B cell (primary cell): ENCODE measurements at regions not wholly inside any gene's neighbourhood (a gene's known extent, or its start where the extent isn't known, plus 50 kb on each side); places are given as distances from the start of the nearest gene placed in this dataset.

ENCODE experiments used
- ATAC-seq: fragments of 200-7000 bp; cut with Tn5 transposase; one replicate; pipeline ENCODE4 v1.10.0; 2021; ENCODE audit warnings: low read depth, mild to moderate bottlenecking, moderate number of reproducible peaks, moderate library complexity
- CTCF ChIA-PET: fragments of 350-600 bp; sonication (Branson Sonifier 250); formaldehyde crosslinking; loops from one replicate; lab custom pipeline; 2021; ENCODE audit warnings: antibody characterized with exemption, inconsistent platforms; lab: Charles Lee
- POLR2A ChIA-PET: fragments of 350-600 bp; sonication (Branson Sonifier 250); formaldehyde crosslinking; loops from one replicate; lab custom pipeline; 2021; ENCODE audit warnings: antibody characterized with exemption; lab: Charles Lee
- DNase-seq: peaks from one replicate; pipeline ENCODE4 v3.0.0; 2013
- H2AFZ ChIP-seq: 2 replicates; pipeline ENCODE4 v1.6.1; 2012; ENCODE audit warnings: mild to moderate bottlenecking, low read depth, low read length; ENCODE audit not compliant: insufficient read depth, poor library complexity, severe bottlenecking
- H3K27ac ChIP-seq, 2 donors: 1 replicate in 1 of 2; 2 replicates in 1 of 2; pipeline ENCODE4 v1.5.1; 2012 to 2013; ENCODE audit warnings: low read length in 2 of 2, mild to moderate bottlenecking in 2 of 2, moderate library complexity in 1 of 2
- H3K27me3 ChIP-seq, 4 experiments: fragments of 200-600 bp in 1 of 4; sonication (generic) in 1 of 4; replicated peaks in 1 of 4; 1 replicate in 2 of 4; 2 replicates in 2 of 4; pipeline versions ENCODE4 v1.6.1 to v1.7.0; 2013 to 2016; ENCODE audit warnings: low read length in 3 of 4, mild to moderate bottlenecking in 2 of 4, mixed read lengths in 1 of 4, moderate library complexity in 1 of 4; ENCODE audit not compliant: insufficient read depth in 4 of 4, control insufficient read depth in 3 of 4; ENCODE audit errors: control extremely low read depth in 1 of 4
- H3K36me3 ChIP-seq, 2 experiments: replicated peaks in 1 of 2; 1 replicate in 1 of 2; 2 replicates in 1 of 2; pipeline versions ENCODE4 v1.6.1 to v1.7.1; 2013; ENCODE audit warnings: low read length in 1 of 2; ENCODE audit not compliant: insufficient read depth in 2 of 2, control insufficient read depth in 1 of 2; ENCODE audit errors: control extremely low read depth in 1 of 2, extremely low read depth in 1 of 2
- H3K4me1 ChIP-seq, 2 donors: fragments of 200-600 bp in 1 of 2; sonication (generic) in 1 of 2; 1 replicate in 1 of 2; 2 replicates in 1 of 2; pipeline versions ENCODE4 v1.5.1 to v1.6.1; 2013 to 2017; ENCODE audit warnings: low read length in 2 of 2; ENCODE audit not compliant: control insufficient read depth in 2 of 2, insufficient read depth in 2 of 2
- H3K4me2 ChIP-seq: replicated peaks from 2 replicates; pipeline ENCODE3; 2012; ENCODE audit warnings: mild to moderate bottlenecking, low read depth, low read length; ENCODE audit not compliant: poor library complexity, severe bottlenecking
- H3K4me3 ChIP-seq, 5 experiments: fragments of 200-600 bp in 1 of 5; sonication (generic) in 1 of 5; 1 replicate in 3 of 5; 2 replicates in 2 of 5; pipeline versions ENCODE4 v1.5.1 to v1.7.0; 2011 to 2016; ENCODE audit warnings: low read length in 4 of 5, mild to moderate bottlenecking in 4 of 5, low read depth in 2 of 5, control low read depth in 1 of 5, moderate library complexity in 1 of 5; ENCODE audit not compliant: insufficient read depth in 1 of 5; ENCODE audit errors: control extremely low read depth in 1 of 5, extremely low read depth in 1 of 5
- H3K79me2 ChIP-seq: fragments of 200-600 bp; sonication (generic); one replicate; pipeline ENCODE4 v1.6.0; 2016; ENCODE audit warnings: low read length; ENCODE audit not compliant: control insufficient read depth, insufficient read depth
- H3K9ac ChIP-seq: fragments of 200-600 bp; sonication (generic); 2 replicates; pipeline ENCODE4 v1.6.1; 2017; ENCODE audit warnings: mild to moderate bottlenecking, low read length, moderate library complexity
- H3K9me3 ChIP-seq, 3 donors: one replicate each; pipeline versions ENCODE4 v1.6.1 to v1.7.1; 2013; ENCODE audit warnings: low read length in 2 of 3; ENCODE audit not compliant: control insufficient read depth in 2 of 3, insufficient read depth in 1 of 3; ENCODE audit errors: control extremely low read depth in 1 of 3
- H4K20me1 ChIP-seq: 2 replicates; pipeline ENCODE4 v1.6.0; 2012; ENCODE audit warnings: mild to moderate bottlenecking, low read length; ENCODE audit not compliant: insufficient read depth, control insufficient read depth, poor library complexity, severe bottlenecking
- H3K27ac Mint-ChIP-seq: one replicate; pipeline ENCODE4 v1.8.0; 2021; ENCODE audit warnings: mixed read lengths
- H3K27me3 Mint-ChIP-seq: one replicate; pipeline ENCODE4 v1.8.0; 2021; ENCODE audit warnings: mixed read lengths
- H3K4me1 Mint-ChIP-seq: one replicate; pipeline ENCODE4 v1.8.0; 2021; ENCODE audit warnings: mixed read lengths
- H3K4me3 Mint-ChIP-seq: one replicate; pipeline ENCODE4 v1.8.0; 2021; ENCODE audit warnings: mixed read lengths
- H3K9me3 Mint-ChIP-seq: one replicate; pipeline ENCODE4 v1.8.0; 2022; ENCODE audit warnings: mixed read lengths; ENCODE audit not compliant: insufficient read depth
- EZH2 ChIP-seq: IDR thresholded peaks from 2 replicates; pipeline ENCODE4 v1.6.1; 2012; ENCODE audit warnings: borderline replicate concordance, low read depth, mild to moderate bottlenecking, moderate library complexity, low read length; ENCODE audit not compliant: insufficient read depth, poor library complexity, severe bottlenecking
- WGBS: methylation state at CpG from one replicate; pipeline ENCODE4 v1.1.5; 2013; ENCODE audit warnings: missing lambda C conversion rate; ENCODE audit not compliant: insufficient coverage; 5-methylcytosine and 5-hydroxymethylcytosine counted together
- intact Hi-C: fragments of 100-400 bp; cut with micrococcal nuclease; formaldehyde crosslinking; loops from one replicate; pipeline ENCODE4 v1.10.0; 2022
- TF ChIP-seq, protein P1 (sequence below): fragments of 200-600 bp; IDR thresholded peaks from one replicate; pipeline ENCODE4 v1.8.0; 2022; ENCODE audit warnings: antibody characterized with exemption, mild to moderate bottlenecking

DNA sequence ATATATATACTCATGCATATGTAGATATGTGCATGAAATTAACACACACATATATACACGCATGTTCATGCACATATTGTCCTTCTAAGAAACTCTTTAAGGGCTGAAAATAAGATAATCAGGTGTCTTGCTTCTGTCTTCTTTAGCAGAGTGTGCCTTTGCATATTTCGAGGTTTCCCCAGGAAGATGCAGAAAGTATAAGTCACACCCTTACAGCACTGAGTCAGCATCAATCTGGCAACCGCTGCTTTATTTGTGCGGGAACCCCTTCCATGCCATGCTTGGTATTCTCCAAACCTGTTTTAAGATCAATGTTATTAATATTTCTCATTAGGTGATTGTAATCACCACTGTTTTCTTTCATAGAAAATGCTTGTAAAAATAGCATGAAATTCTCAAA, 557.9 kb downstream of the CAAP1 start:
- ChIA-PET CTCF (no interaction called here), POLR2A (no interaction called here)
- H3K9me3 Mint-ChIP-seq = no peaks in the 10 kb centered on the region
- TF ChIP-seq, protein P1, sequence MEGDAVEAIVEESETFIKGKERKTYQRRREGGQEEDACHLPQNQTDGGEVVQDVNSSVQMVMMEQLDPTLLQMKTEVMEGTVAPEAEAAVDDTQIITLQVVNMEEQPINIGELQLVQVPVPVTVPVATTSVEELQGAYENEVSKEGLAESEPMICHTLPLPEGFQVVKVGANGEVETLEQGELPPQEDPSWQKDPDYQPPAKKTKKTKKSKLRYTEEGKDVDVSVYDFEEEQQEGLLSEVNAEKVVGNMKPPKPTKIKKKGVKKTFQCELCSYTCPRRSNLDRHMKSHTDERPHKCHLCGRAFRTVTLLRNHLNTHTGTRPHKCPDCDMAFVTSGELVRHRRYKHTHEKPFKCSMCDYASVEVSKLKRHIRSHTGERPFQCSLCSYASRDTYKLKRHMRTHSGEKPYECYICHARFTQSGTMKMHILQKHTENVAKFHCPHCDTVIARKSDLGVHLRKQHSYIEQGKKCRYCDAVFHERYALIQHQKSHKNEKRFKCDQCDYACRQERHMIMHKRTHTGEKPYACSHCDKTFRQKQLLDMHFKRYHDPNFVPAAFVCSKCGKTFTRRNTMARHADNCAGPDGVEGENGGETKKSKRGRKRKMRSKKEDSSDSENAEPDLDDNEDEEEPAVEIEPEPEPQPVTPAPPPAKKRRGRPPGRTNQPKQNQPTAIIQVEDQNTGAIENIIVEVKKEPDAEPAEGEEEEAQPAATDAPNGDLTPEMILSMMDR = no peak
- no peak for TF ChIP-seq EZH2
- no peaks in the 10 kb centered on the region for H3K9me3 ChIP-seq
- H3K27me3 ChIP-seq = no peaks in the 10 kb centered on the region
- no peak overlapping the region for H3K27ac ChIP-seq
- WGBS = no CpG with 5 or more reads among the region's 4 CpGs
- intact Hi-C loops = no loop called here
- H3K79me2 ChIP-seq = no peaks in the 10 kb centered on the region
- H3K4me3 ChIP-seq = no peak overlapping the region
- no peaks in the 10 kb centered on the region for H3K4me1 ChIP-seq
- H3K9ac ChIP-seq = no peak overlapping the region
- no peak overlapping the region for H3K4me3 Mint-ChIP-seq
- H2AFZ ChIP-seq = no peak overlapping the region
- H3K27ac Mint-ChIP-seq = no peak overlapping the region
- no peaks in the 10 kb centered on the region for H4K20me1 ChIP-seq
- DNase-seq (no peak), ATAC-seq (no peak)
- no peaks in the 10 kb centered on the region for H3K4me1 Mint-ChIP-seq
- H3K27me3 Mint-ChIP-seq = no peaks in the 10 kb centered on the region
- H3K4me2 ChIP-seq = no peak overlapping the region
- H3K36me3 ChIP-seq = no peaks in the 10 kb centered on the region

DNA sequence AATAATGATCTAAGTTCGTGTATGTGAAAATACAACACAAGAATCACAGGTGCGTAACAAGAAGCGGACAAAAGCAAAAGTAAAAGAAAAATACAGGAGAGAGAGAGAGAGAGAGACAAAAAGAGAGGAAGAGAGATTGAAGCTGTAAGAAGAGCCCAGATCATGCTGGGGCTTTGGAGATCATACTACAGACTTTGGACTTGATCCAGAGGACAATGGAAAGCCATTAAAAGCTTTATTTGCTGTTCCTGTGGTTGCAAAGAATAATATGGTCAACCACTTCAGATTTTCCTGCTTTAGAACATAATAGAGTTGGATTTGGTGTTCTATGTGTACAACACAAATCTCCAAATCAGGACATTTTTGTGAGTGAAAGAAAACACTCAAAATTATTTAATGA, 561.4 kb downstream of the CAAP1 start:
- Histone ChIP-seq H3K9me3 (no peaks in the 10 kb centered on the region), H3K27ac (no peak overlapping the region), H3K4me3 (no peak overlapping the region), H2AFZ (no peak overlapping the region), H3K36me3 (no peaks in the 10 kb centered on the region), H3K27me3 (no peaks in the 10 kb centered on the region), H3K4me2 (no peak overlapping the region), H3K9ac (no peak overlapping the region), H4K20me1 (no peaks in the 10 kb centered on the region), H3K4me1 (no peaks in the 10 kb centered on the region), H3K79me2 (no peaks in the 10 kb centered on the region)
- WGBS = no CpG with 5 or more reads among the region's 3 CpGs
- Mint-ChIP-seq H3K27ac (no peak overlapping the region), H3K4me3 (no peak overlapping the region), H3K4me1 (no peaks in the 10 kb centered on the region), H3K9me3 (no peaks in the 10 kb centered on the region), H3K27me3 (no peaks in the 10 kb centered on the region)
- TF ChIP-seq, protein P1 = no peak
- no peak for TF ChIP-seq EZH2
- no peak for DNase-seq
- ChIA-PET CTCF (no interaction called here), POLR2A (no interaction called here)
- no peak for ATAC-seq
- intact Hi-C loops = no loop called here
